ENCODE measurements at regions not wholly inside any gene's neighbourhood (a gene's known extent, or its start where the extent isn't known, plus 50 kb on each side); places are given as distances from the start of the nearest gene placed in this dataset.

- no peak for TF ChIP-seq POLR2AphosphoS5 (IDR thresholded peaks at IDR 0.05; ENCODE audit: borderline replicate concordance, low read depth, low read length)
- TF ChIP-seq EZH2 (IDR thresholded peaks at IDR 0.05) = no peak
Measured at GRCh38 chr13:67806796-67807195, 576.7 kb upstream of the PCDH9 start.

Measured in SK-N-MC (cell line).